ENCODE measurements at regions not wholly inside any gene's neighbourhood (a gene's known extent, or its start where the extent isn't known, plus 50 kb on each side); places are given as distances from the start of the nearest gene placed in this dataset.

- TF ChIP-seq CTCF (IDR thresholded peaks at IDR 0.05 in 4 of 5, conservative IDR thresholded peaks at IDR 0.05 in 1 of 5) (no peak), POLR2A (IDR thresholded peaks at IDR 0.05) (no peak)
Observed at GRCh38 chr5:17719592-17719991, 85.3 kb downstream of the TAF11L14 start.
